Fibroblast of lung (primary cell): ENCODE measurements at regions not wholly inside any gene's neighbourhood (a gene's known extent, or its start where the extent isn't known, plus 50 kb on each side); places are given as distances from the start of the nearest gene placed in this dataset.

Source experiments
- EZH2 ChIP-seq: IDR thresholded peaks from 2 replicates; pipeline ENCODE4 v1.5.1; 2012; ENCODE audit warnings: low read length, control low read depth, mild to moderate bottlenecking; ENCODE audit errors: missing control alignments
- TF ChIP-seq, protein P1 (sequence below), 2 donors: IDR thresholded peaks in 1 of 2; conservative IDR thresholded peaks in 1 of 2; 1 replicate in 1 of 2; 2 replicates in 1 of 2; pipeline ENCODE4 v1.5.1; 2011 to 2012; ENCODE audit warnings: low read length in 2 of 2, control low read depth in 1 of 2, inconsistent platforms in 1 of 2, low read depth in 1 of 2, mild to moderate bottlenecking in 1 of 2

DNA sequence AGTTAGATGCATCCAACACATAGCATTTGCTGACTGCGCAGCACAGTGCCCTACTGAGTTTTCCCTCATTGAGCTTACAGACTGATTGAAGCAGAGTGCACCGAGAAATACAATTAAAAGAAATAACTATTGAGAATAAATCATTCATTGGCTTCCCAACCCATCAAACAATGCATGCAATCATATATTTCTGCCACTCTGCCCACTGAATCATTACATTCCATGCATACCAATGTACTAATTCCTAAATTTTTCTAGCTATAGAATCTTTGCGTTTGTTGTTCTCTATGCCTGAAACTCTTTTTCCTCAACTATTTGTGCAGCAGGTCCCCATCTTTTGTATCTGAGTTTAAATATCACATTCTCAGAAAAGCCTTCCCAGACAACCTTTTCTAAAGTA is 783.8 kb downstream of the SORCS1 start:
- TF ChIP-seq, protein P1, sequence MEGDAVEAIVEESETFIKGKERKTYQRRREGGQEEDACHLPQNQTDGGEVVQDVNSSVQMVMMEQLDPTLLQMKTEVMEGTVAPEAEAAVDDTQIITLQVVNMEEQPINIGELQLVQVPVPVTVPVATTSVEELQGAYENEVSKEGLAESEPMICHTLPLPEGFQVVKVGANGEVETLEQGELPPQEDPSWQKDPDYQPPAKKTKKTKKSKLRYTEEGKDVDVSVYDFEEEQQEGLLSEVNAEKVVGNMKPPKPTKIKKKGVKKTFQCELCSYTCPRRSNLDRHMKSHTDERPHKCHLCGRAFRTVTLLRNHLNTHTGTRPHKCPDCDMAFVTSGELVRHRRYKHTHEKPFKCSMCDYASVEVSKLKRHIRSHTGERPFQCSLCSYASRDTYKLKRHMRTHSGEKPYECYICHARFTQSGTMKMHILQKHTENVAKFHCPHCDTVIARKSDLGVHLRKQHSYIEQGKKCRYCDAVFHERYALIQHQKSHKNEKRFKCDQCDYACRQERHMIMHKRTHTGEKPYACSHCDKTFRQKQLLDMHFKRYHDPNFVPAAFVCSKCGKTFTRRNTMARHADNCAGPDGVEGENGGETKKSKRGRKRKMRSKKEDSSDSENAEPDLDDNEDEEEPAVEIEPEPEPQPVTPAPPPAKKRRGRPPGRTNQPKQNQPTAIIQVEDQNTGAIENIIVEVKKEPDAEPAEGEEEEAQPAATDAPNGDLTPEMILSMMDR (conservative IDR thresholded peaks at IDR 0.05 in 1 of 2, IDR thresholded peaks at IDR 0.05 in 1 of 2; ENCODE audit: low read depth in 1 of 2, low read length in 2 of 2) = no peak
- TF ChIP-seq EZH2 = no peak
